ENCODE measurements at regions not wholly inside any gene's neighbourhood (a gene's known extent, or its start where the extent isn't known, plus 50 kb on each side); places are given as distances from the start of the nearest gene placed in this dataset.

DNA sequence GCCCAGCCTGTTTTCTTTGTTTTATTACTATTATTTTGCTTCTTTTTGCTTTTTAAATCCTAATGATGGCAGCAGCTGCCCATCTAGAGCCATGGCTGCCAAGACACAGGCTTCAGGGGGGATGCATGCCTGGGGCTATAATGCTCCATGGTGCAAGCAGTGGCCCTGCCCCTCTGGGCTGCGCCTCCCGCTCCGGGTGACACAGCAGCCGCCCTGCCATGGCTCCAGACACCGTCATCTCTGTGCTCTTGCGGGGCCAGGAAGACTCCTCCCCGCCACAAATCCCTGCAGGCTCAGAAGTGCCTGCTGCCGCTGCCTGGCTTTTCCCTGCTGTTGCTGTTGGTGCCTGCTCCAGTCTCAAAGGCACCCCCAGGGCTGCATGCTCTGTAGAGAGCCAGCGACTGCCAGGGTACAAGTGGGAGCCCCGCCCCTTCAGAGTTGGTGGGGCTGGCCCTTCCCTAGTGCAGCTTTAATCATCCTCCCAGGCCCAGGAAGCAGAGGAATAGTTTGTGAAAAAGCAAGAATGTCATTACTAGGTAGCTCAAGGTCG, 581.5 kb downstream of the FGF9 start:
- no peak for DNase-seq

GRCh38 chr13:22253107-22253506, 582.2 kb downstream of the FGF9 start:
- DNase-seq: no peak

DNA sequence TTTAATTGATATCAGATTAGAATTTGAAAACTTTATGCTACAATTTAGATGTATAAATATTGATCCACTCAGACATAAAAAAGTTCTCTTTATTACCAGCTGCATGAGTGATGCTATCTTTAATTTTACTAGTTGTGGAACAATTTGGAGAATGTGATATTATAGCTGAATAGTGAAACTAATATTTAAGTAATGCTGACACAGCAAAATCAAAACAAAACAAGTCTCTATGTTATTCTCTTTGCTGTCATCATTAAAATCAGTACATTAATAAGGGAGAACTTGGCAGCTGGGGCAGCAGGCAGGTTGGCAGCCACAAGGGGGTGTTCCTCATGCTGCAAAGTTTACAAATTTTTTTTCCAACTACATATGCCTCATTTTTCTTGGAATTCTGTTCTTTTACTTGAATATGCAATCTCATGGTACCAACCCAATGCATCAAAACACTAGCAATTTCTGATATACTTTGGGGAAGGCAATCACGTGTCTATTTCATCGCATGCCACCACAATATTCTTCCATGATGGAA, 585.3 kb downstream of the FGF9 start:
- no peak for DNase-seq

GRCh38 chr13:22262001-22262885, 591.4 kb downstream of the FGF9 start:
- DNase-seq: no peak

GRCh38 chr13:22263185-22263584, 592.3 kb downstream of the FGF9 start:
- no peak for DNase-seq

DNA sequence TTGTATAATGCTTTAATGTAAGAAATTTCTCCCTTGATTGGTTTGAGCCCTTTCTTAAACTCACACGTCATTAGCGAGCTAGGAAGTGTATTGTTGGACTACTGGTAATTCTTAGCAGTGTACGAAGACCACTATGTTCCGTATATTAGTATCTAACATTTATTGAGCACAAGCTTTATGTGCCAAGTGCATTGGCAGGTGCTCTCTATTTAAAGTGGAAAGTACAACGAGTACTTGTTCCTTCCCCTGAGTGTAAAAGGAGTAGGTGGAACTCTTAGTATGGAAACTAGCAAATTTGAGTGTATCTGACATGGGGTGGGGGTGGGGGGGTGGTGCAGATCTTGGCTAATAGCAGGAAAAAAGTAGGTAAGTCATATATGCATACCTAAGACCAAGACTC, 594.7 kb downstream of the FGF9 start:
- DNase-seq: no peak

DNA sequence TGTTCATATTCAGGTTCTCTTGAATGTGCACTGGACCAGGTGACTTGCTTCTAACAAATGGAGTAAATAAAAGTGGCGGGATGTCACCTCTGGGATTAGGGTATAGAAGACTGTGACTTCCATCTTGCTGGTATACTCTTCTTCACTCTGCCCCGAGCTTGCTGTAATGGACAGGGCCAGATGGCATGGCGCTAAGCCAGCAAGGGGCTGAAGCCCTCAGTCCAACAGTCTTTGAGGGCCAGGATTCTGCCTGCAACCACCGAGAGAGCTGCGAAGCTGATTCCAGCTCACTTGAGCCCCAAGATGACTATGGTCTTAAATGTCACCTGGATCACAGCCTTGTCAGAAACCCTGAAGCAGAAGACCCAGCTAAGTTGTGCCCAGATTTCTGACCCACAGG, 600.0 kb downstream of the FGF9 start:
- DNase-seq: no peak

- DNase-seq: no peak
Measured at GRCh38 chr13:22271903-22272302, 601.0 kb downstream of the FGF9 start.

- DNase-seq: no peak
Measured at GRCh38 chr13:22275393-22275792, 604.5 kb downstream of the FGF9 start.

DNA sequence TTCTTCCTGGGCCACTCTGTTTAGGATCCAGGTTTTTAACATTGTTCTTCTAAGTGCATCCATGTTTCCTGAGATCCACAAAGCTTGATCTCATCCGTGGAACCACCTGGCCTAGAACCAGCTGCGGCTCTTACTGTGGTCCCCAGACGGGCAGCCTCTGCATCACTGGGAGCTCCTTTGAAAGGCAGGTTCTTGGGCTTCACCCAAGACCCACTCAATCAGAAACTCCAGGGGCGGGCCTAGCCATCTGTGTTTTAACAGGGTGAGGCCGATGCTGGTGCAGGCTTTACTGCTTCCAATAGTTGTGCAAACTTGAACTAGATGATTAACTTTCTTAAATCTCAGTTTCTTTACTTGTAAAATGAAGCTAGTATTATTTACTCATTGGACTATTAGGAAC, 605.7 kb downstream of the FGF9 start:
- DNase-seq: no peak

DNA sequence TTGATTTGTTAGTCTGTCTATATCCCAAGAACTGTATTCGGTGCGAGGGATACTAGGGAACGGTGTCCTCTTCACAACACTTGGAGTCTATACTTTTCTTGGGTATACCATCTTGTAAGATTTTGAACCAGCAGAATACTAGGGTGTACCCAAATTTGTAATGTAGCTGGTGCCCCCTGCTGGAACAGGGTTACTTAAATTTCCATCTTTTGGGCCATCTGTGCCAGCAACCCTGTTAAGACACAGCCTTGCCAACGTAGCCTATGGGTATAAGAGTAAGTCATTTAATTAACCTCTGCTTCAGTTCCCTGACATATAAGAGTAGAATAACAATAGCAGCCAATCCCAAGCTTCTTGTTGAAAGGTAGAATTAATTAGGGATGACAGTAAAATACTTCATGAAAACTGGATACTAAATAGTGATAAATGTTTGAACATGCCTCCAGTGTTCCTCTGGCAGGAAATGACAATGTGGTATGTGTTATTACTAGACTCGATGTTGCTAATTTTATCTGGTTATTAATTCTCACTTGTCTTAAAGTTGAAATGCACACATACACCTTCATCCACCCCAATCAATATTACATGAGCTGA, 607.6 kb downstream of the FGF9 start:
- peak; percentile 65 to 69 for DNase-seq

DNA sequence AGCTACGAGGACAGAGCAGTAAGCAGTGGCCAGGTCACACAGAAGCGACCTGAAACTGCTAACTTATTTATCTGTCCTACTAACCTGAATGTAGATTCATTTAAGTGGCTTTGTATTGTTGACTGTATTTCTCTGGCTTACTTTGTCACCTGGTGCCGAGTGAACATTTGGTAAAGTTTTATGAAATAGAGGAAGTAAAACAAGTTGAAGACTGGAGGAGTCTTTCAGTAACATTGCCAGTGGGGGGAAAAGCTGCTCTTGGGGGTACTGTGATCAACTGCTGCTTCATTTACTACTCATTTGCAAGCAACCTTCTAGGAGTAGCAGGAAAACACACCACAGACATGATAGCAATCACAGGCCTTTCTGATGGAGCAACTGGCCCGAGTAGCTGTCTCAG, 615.0 kb downstream of the FGF9 start:
- no peak for DNase-seq

DNA sequence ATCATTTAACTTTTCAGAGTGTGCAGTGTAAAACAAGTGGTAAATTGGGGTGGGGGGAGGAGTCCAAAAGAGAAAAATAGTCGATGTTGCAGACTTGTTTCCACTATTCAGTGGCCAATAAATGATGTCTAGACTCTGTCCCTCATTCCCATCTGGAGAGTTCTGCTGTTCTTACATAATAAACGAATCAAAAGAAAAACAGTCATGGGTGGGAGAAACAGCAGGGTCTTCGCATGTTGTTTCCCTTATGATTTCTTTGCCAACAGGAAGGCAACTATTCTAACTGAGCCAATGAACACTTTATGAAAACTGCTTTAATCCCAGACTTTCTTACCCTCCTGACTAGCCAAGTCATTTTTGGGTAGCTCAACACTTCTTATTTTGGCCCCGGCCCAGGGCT, 615.5 kb downstream of the FGF9 start:
- no peak for DNase-seq

DNA sequence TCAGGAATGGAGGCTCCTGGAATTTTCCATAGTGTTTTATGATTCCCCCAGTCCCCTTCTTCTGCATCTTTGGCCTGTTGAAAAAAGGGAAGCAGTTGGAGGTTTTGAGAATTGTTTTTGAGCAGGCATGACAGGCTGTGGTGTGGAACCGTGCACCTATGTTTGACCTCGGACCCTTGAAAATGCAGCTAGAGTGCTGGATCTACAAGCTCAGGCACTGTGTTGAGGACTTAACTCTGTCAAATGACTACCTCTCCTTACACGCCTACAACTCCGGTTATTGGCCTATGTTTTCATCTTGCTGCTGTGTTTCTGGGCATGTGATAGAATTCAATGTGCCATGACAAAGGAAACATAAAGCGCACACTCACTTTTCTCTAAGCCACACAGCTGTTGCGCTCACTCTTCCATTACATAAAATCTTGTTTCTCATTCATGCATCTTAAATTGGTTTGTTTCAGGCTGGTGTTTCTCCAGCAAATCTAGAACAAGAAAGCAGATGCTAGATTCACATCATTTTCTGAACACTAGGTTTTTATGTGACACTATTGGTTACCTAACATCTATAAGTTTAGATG, 616.6 kb downstream of the FGF9 start:
- no peak for DNase-seq

- no peak for DNase-seq
Measured at GRCh38 chr13:22288496-22288895, 617.6 kb downstream of the FGF9 start.

- no peak for DNase-seq
Measured at GRCh38 chr13:22289711-22290110, 618.8 kb downstream of the FGF9 start.

- peak in 1 of 2 donors; percentile 8 for DNase-seq
Measured at GRCh38 chr13:22298530-22298929, 627.7 kb downstream of the FGF9 start.

DNA sequence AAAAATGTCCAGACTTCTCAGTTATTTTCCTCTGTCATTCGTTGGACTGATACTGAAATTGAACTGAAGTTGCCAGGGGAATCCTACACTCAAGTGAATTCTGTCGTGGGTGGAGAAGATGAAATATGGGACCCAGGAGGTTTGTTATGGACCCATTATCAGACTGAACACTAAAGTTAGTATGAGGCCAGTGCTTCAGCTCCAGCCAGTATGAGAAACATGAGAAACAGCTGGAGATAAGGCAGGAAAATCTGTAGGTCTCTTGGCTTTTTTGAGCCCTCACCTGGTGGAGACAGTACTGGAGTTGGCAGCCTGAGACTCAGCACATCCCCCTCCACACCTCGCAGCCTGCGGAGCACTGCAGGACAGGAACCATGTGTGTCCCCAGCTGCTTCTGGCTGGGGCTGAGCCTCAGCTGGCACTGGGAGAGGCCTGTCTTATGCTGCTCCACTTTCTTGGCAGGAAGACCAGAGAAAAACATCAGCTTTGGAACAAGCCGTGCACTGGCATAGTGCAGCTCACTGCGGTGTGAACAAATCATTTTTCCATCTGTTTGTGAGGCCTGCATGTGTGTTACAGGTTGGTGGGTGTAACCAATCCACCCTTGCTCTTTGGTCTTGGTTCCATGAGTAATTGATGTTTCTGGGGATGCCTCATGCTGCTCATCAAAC, 641.0 kb downstream of the FGF9 start:
- no peak for DNase-seq

DNA sequence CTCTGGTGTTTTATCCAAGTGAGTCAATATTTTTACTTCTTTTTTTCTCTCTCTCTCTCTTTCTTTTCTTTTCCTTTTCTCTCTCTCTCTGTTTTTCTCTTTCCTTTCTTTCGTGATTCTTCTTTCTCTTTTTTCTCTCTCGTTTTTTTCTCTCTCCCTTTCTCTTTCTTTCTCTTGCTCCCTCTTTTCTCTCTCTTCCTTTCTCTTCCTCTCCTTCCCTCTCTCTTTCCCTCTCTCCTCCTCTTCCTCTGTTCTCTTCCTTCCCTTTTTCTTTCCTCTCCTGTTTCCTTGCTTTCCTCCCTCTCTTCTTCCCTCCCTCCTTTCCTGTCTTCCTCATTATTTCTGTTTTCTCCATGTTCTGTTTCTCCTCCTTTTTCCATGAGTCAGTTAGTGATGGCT, 641.5 kb downstream of the FGF9 start:
- no peak for DNase-seq

DNA sequence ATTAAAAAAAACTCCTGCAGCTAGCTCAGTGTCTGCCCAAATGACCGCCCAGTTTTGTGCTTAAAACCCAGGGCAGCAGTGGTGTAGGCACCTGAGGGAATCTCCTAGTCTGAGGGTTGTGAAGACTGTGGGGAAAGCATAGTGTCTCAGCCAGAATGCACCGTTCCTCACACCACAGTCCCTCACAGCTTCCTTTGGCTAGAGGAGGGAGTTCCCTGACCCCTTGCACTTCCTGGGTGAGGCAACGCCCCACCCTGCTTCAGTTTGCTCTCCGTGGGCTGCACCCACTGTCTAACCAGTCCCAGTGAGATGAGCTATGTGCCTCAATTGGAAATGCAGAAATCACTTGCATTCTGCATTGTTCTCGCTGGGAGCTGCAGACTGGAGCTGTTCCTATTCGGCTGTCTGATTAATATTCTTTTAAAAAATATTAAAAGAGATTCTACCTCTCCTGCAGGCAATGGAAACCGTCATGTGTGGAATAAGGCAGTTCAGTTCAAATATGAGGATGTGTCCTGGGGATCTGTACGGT, 645.7 kb downstream of the FGF9 start:
- no peak for DNase-seq

DNA sequence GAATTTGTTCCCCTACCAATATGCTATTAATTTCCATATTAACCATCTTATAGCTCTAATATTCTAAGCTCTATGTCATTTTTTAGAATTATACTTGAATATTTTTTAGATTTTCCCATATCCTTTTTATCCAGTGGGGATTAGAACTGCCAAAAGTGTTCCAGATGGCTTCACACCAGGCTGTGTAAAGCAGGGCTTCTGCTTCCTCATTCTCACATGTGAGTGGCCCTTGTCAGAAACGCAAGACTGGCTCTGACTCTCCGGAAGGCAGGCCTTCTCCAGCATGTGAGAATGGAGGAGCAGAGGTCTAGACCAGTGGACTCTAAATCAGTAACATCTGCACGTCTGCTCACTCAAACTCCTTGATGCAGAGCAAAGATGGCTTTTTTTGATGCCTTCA, 650.1 kb downstream of the FGF9 start:
- no peak for DNase-seq

DNA sequence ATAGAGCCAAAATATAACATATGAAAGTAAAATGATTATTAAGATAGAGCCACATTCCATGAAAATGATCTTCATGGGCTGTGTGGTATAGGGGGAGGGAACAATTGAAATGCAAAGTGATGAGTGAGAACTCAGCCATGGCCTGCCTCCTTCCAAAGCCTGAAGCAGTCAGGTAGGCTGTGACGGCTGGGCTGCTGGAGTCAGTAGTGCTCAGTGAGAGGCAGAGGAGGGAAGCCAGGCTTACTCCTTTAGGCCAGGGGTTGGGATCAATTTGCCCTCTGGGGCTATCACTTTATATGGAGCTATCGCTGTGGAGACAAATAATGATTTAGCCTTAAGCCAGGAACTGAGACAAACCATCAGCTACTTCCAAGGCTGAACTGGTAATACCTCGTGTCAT, 654.9 kb downstream of the FGF9 start:
- no peak for DNase-seq

- DNase-seq: no peak
Measured at GRCh38 chr13:22332416-22332815, 661.5 kb downstream of the FGF9 start.

Measured in CD4-positive, alpha-beta T cell treated with Interleukin-1 beta for 1 hour (primary cell).